NCI-H748 treated with DMSO at 0.1 percent for 48 hours (cell line): ENCODE measurements at regions not wholly inside any gene's neighbourhood (a gene's known extent, or its start where the extent isn't known, plus 50 kb on each side); places are given as distances from the start of the nearest gene placed in this dataset.

Experiments used
- DNase-seq: peaks from one replicate; lab custom pipeline; 2025; lab: John Stamatoyannopoulos, UW

DNA sequence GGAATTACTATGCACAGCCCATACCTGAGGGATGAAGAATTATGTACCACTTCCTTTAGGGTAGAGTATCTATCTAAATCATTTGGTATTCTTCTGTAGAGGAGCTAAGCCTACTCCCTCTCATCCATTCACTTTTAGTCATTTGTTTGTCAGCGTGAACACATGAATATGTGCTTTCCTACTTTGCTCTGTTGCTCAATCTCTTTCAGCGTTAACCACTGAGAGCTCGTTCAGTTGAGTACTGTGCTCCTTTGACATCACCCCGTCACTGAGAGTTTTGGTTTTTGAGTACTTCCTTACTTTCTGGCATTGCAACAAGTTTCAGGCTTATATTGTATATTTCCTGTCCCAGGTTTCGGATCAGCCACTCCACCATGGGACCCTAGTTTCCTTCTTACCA lies 700.6 kb downstream of the NLGN4X start:
- DNase-seq = no peak

DNA sequence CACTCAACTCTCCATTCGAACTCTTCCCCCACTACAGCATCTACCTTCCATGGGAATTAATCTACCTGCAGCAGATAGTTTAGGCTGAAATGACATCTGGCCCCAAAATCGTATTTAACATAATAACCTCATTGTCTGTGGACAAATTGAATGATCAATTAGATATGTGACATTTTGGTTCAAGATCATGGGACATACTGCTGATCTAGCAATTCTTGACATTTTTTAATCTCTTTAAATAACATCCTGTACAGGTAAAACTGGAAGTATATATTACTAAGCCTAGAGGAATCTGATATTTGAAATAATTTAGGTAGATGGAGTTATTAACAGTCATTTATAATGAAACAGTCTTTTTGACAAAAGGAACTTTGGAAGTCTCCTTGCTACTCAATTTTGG lies 702.5 kb downstream of the NLGN4X start:
- no peak for DNase-seq

GRCh38 chrX:5490786-5491563 lies 737.7 kb downstream of the NLGN4X start:
- no peak for DNase-seq

- DNase-seq = no peak
Measured at GRCh38 chrX:5474282-5474681, 754.4 kb downstream of the NLGN4X start.

GRCh38 chrX:5458300-5458842 lies 770.3 kb downstream of the NLGN4X start:
- no peak for DNase-seq

- no peak for DNase-seq
Measured at GRCh38 chrX:5449323-5449722, 779.3 kb downstream of the NLGN4X start.

GRCh38 chrX:5431823-5432222 lies 796.8 kb downstream of the NLGN4X start:
- DNase-seq = no peak

- no peak for DNase-seq
Measured at GRCh38 chrX:5425119-5425518, 803.5 kb downstream of the NLGN4X start.

DNA sequence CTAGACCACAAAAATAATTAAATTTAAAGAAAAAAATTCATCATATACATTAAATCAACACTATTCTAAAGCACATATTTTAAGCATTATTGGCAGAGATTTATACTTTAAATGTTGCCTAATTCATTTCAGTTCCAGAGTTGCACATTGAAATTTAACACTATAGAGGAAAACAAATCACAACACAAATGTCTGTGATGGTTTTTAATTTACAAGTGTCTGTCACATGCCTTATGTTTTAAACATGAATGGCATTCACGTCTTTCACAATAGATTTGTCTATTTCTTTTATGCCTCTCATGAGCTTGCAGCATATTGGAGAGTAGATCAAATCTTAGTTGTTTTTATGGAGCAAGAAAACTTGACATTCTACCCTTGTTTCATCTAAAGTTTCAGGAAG lies 811.3 kb downstream of the NLGN4X start:
- no peak for DNase-seq

GRCh38 chrX:5415738-5416137 lies 812.9 kb downstream of the NLGN4X start:
- DNase-seq = no peak

DNA sequence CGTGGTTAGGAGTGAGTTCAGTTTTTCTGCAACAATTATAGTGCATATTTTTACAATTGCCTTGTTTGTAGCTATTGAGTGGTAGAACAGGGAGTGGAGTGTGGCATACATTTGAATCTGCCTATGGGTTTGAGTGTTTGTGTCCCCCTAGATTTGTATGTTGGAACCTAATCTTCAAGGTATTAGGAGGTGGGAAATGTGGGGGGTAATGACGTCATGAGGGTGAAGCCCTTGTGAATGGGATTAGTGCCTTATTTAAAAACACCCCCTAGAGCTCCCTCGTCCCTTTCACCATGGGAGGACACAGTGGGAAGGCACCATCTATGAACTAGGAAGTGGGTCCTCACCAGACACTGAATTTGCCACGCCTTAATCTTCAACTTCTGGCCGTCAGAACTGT lies 819.6 kb downstream of the NLGN4X start:
- DNase-seq = no peak

DNA sequence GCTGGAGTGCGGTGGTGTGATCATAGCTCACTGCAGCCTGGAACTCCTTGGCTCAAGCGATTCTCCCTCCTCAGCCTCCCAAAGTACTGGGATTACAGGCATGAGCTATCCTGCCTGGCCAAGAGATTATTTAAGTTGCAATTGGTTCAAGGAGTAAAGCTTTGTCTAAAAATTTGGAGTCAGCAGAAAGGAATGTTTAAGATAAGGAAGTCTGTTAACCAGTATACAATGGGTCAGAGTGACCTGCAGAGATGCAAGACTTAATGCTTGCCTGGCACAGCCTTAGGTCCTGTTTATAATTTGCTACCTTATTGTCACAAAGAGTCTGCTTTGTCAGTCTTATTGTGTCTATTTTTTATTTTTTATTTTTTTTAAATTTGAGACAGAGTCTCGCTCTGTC lies 826.2 kb downstream of the NLGN4X start:
- no peak for DNase-seq

DNA sequence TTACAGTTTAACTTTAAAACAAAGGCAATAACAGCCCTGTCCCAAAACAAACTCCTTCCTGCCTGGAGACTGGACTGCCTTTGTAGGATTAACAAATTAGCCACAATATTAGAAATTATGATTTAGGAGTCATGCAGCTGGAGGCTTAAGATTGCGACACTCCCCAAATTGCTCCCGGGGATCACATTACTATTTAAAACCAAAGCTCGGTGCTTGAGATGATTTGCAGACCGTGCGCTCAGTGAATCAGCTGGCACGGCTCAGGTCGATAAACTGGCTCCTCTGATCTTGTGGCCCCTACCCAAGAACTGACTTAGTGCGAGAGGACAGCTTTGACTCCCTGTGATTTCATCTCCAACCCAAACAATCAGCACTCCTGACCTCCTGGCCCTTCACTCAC lies 829.3 kb downstream of the NLGN4X start:
- DNase-seq = no peak

DNA sequence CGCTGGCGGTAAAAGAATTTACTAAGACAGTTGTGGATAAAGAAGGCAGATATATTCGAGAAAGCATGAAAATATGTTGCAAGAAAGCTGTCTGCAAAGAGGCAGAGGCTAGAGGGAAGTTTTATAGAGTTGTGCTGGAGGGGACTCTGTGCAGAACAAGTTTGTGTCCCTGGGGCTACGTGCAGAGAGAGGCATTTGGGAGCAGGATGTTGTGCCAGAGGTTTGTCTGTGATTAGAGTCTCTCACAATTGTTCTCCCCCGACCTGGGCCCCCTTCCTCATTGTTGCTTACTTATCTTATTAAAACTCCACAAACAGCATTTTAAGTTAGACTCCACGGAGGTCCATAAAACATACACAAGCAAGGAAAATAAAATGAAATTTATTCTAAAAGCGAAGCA lies 831.3 kb downstream of the NLGN4X start:
- DNase-seq = no peak

DNA sequence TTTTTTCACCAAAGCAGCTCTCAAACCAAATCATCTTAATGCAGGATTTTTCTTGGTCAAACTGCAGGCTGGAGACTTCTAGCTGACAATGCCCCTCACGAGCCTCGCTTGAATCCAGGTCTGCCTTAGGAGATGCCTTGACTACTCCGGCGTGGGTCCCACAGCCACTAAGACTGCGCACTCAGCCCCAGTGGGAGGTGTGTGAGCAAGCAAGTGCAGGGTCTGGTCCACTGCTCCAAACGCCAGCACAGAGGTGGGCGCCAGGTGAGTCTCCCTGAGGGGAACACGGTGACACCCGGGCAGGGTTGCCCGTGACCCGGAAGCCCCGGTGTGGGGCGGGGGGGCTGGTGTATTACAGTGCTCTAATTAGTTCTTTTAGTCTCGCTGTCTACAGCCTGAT lies 838.3 kb downstream of the NLGN4X start:
- no peak for DNase-seq

DNA sequence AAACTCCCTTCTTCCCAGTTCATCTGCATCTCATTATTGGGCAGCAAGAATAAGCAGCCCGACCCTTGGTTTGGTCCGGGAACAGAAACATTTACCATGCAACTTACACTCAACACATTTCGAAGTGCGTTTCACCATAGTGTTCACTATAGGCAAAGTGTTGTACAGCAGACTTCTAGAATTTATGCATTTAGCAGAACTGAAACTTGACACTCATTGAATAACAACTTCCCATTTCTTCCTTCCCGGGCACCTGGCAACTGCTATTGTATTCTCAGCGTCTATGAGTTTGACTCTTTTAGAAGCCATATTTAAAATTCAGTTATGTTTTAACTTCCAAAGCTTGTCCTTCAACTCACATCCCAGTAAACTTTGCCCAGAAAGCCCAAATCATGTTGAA lies 840.6 kb downstream of the NLGN4X start:
- DNase-seq = no peak

DNA sequence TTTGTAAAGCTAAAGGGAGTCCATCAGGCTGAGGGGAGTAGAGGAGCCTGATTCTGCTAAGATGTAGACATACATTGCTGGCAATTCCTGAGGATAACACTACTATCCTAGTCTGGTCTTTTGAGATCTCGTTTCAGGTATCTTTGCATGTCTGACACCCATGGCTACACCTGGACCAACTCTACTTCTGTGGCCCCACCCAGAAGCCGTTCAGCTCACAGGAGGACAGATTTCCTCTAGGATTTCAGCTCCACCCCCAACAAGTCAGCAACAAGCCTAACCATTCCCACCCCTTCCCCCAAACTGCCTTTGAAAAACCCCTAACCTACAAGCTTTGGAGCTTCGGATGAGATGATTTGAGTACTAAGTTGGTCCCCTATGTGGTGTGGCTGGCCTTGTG lies 848.2 kb downstream of the NLGN4X start:
- no peak for DNase-seq

DNA sequence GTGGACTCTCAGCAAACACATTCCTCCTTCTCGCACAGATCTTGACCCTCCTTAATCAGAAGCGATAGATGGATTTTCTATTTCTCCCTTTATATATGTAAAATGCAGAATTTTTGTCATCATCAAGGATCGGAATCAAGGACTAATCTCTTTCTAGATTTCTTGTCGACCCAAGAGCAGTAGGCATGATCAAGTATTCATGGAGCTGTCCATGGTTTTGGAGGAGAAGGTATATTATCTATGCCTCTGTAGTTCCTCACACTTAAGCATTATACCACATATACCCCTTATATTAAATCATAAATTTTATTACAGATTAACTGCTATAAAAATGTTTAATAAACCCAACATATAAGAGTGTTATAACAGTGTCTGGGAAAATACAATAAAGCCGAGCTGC lies 886.8 kb downstream of the NLGN4X start:
- DNase-seq = no peak

DNA sequence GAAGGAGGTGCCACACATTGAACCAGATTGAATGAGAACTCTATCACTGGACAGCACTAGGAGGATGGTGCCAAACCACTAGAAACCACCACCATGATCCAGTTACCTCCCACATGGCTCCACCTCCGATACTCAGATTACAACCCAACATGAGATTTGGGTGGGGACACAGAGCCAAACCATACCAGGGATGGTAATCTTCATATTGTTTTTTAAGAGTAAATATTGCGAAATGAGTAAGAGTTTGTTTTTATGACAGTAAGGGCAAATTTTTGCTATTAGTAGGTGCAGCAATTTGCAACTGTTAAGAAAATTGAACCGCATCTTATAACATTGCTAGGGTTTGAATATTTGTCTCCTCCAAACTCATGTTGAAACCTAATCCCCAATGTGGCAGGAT lies 891.5 kb downstream of the NLGN4X start:
- no peak for DNase-seq

- DNase-seq = no peak
Measured at GRCh38 chrX:5324546-5324945, 904.1 kb downstream of the NLGN4X start.

- no peak for DNase-seq
Measured at GRCh38 chrX:5314148-5314547, 914.5 kb downstream of the NLGN4X start.

DNA sequence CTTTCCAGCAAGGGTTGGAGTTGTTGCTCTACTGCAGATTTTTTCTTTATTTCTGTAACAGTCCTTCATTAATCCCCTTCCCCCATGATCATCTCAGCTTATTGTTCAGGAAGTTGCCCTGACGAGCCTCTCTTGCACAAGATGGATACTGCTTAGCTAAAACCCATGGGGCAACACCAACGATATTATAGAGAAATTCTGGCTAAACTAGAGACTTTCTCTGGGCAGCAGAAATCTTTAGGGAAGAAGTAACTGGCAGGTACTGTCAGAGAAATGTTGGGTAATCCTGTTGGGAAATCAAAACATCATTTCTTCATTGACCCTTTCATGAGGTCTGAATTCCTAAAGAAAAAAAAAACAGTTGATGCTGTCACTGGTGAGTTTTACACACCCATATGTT lies 921.3 kb downstream of the NLGN4X start:
- DNase-seq = no peak

DNA sequence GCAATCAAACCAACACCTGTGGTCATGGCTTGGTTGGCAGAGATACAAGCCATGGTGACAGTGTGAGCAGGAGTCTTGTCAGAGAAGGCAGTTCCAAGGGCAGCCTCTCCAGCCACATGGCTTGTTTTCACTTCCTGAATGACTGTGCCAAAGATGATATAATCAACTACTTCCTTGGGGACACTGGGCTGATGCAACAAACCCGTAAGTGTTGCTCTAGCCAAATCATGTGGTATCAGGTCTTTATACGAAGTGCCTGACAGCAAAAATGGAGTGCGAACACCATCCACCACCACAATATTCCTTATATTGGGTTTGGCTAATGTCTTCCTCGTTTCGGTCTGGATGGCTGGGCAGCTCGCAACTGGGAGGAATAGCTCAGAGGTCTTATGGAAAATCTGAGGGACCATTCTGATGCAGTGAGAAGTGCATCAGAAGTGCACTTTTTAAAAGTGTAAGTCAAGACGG lies 922.0 kb downstream of the NLGN4X start:
- DNase-seq = no peak

- no peak for DNase-seq
Measured at GRCh38 chrX:5305452-5305851, 923.2 kb downstream of the NLGN4X start.
